T1000 (cell line): ENCODE measurements at regions not wholly inside any gene's neighbourhood (a gene's known extent, or its start where the extent isn't known, plus 50 kb on each side); places are given as distances from the start of the nearest gene placed in this dataset.
"Not testable (repeated sequence)": the region's sequence is repeated elsewhere in the genome, so short reads cannot be mapped to it uniquely, and the experiment has no call there.

ENCODE experiments used
- DNase-seq: peaks from one replicate; lab custom pipeline; 2025; ENCODE audit warnings: mixed read lengths; lab: John Stamatoyannopoulos, UW

- DNase-seq, result no peak
These were observed 1817.6 kb upstream of the C9orf72 start for GRCh38 chr9:29390859-29391258.

GRCh38 chr9:29393064-29393463, 1819.8 kb upstream of the C9orf72 start:
- no peak for DNase-seq

GRCh38 chr9:29394855-29395254, 1821.6 kb upstream of the C9orf72 start:
- DNase-seq, result no peak

- no peak for DNase-seq
These were observed 1823.9 kb upstream of the C9orf72 start for GRCh38 chr9:29397148-29397547.

- no peak for DNase-seq
These were observed 1842.9 kb upstream of the C9orf72 start for GRCh38 chr9:29416204-29416603.

- no peak for DNase-seq
These were observed 1849.2 kb upstream of the C9orf72 start for GRCh38 chr9:29422438-29422837.

- DNase-seq, result no peak
These were observed 1858.9 kb upstream of the C9orf72 start for GRCh38 chr9:29432191-29432590.

GRCh38 chr9:29432656-29433055, 1859.4 kb upstream of the C9orf72 start:
- DNase-seq, result not testable (repeated sequence)

- DNase-seq, result no peak
These were observed 1862.1 kb upstream of the C9orf72 start for GRCh38 chr9:29435368-29435767.

- DNase-seq, result no peak
These were observed 1864.2 kb upstream of the C9orf72 start for GRCh38 chr9:29437526-29437925.

GRCh38 chr9:29439961-29440360, 1866.7 kb upstream of the C9orf72 start:
- DNase-seq, result no peak

GRCh38 chr9:29440449-29440848, 1867.2 kb upstream of the C9orf72 start:
- no peak for DNase-seq

GRCh38 chr9:29445751-29446150, 1872.5 kb upstream of the C9orf72 start:
- no peak for DNase-seq

GRCh38 chr9:29449306-29449705, 1876.0 kb upstream of the C9orf72 start:
- DNase-seq, result no peak

GRCh38 chr9:29450343-29450875, 1877.1 kb upstream of the C9orf72 start:
- DNase-seq, result not testable (repeated sequence)

GRCh38 chr9:29456940-29457339, 1883.7 kb upstream of the C9orf72 start:
- DNase-seq, result no peak

GRCh38 chr9:29475471-29475870, 1902.2 kb upstream of the C9orf72 start:
- DNase-seq, result no peak

GRCh38 chr9:29511680-29512079, 1938.4 kb upstream of the C9orf72 start:
- no peak for DNase-seq

- no peak for DNase-seq
These were observed 1941.1 kb upstream of the C9orf72 start for GRCh38 chr9:29514336-29514735.

GRCh38 chr9:29514862-29515261, 1941.6 kb upstream of the C9orf72 start:
- DNase-seq, result no peak

- DNase-seq, result no peak
These were observed 1975.2 kb upstream of the C9orf72 start for GRCh38 chr9:29548436-29548835.

- no peak for DNase-seq
These were observed 1982.2 kb upstream of the C9orf72 start for GRCh38 chr9:29555502-29555901.

- DNase-seq, result peak; percentile 57
These were observed 1983.0 kb upstream of the C9orf72 start for GRCh38 chr9:29556317-29556716.

GRCh38 chr9:29556746-29557145, 1983.5 kb upstream of the C9orf72 start:
- DNase-seq, result no peak

- DNase-seq, result no peak
These were observed 1991.3 kb upstream of the C9orf72 start for GRCh38 chr9:29564564-29564963.
